Panc1 (cell line): ENCODE measurements at regions not wholly inside any gene's neighbourhood (a gene's known extent, or its start where the extent isn't known, plus 50 kb on each side); places are given as distances from the start of the nearest gene placed in this dataset.

Experiments used
- ATAC-seq: fragments of 200-7000 bp; cut with Tn5 transposase; 2 replicates; pipeline ENCODE4 v1.9.1; 2020; ENCODE audit warnings: mild to moderate bottlenecking, moderate library complexity
- BruUV-seq: library from RNA; stranded (reverse); fragments of 400-500 nt; replicated peaks from 2 replicates; lab custom pipeline; 2021; lab: Mats Ljungman, UMichigan
- CTCF ChIA-PET: fragments of 300-600 bp; sonication (Branson Sonifier 250); formaldehyde crosslinking; loops from one replicate; lab custom pipeline; 2022; ENCODE audit warnings: antibody characterized with exemption; lab: Charles Lee
- POLR2A ChIA-PET: fragments of 300-600 bp; sonication (Branson Sonifier 250); formaldehyde crosslinking; loops from one replicate; lab custom pipeline; 2022; ENCODE audit warnings: antibody characterized with exemption; lab: Charles Lee
- DNase-seq: peaks from one replicate; pipeline ENCODE4 v3.0.0-alpha.2; 2010; ENCODE audit warnings: low read depth, low spot score
- H3K27ac ChIP-seq: 2 replicates; pipeline ENCODE4 v1.5.1; 2011; ENCODE audit warnings: mild to moderate bottlenecking, low read length, inconsistent platforms
- H3K27me3 ChIP-seq: fragments of 200-500 bp; sonication (Bioruptor generic); 2 replicates; pipeline ENCODE4 v1.6.0; 2014; ENCODE audit warnings: low read length, inconsistent platforms; ENCODE audit not compliant: control insufficient read depth, insufficient read depth
- H3K36me3 ChIP-seq: fragments of 200-500 bp; sonication (Bioruptor generic); 2 replicates; pipeline ENCODE4 v1.5.1; 2014; ENCODE audit warnings: inconsistent platforms, mild to moderate bottlenecking, low read length, moderate library complexity; ENCODE audit not compliant: control insufficient read depth, insufficient read depth
- H3K4me1 ChIP-seq: 2 replicates; pipeline ENCODE4 v1.5.1; 2011; ENCODE audit warnings: inconsistent platforms, mild to moderate bottlenecking, low read length, moderate library complexity; ENCODE audit not compliant: control insufficient read depth, insufficient read depth
- H3K4me3 ChIP-seq, 2 experiments: 2 replicates each; pipeline ENCODE4 v1.5.1; 2011 to 2012; ENCODE audit warnings: low read depth in 2 of 2, low read length in 2 of 2, mild to moderate bottlenecking in 2 of 2, inconsistent platforms in 1 of 2, moderate library complexity in 1 of 2
- H3K9me3 ChIP-seq: fragments of 200-500 bp; sonication (Bioruptor generic); 2 replicates; pipeline ENCODE4 v1.5.1; 2014; ENCODE audit warnings: low read depth, mild to moderate bottlenecking, inconsistent platforms, low read length, moderate library complexity; ENCODE audit not compliant: control insufficient read depth, insufficient read depth
- CTCF ChIP-seq: fragments of 450-650 bp; IDR thresholded peaks from 2 replicates; pipeline ENCODE4 v1.5.1; 2017; ENCODE audit warnings: mild to moderate bottlenecking
- POLR2AphosphoS5 ChIP-seq: IDR thresholded peaks from 2 replicates; pipeline ENCODE4 v1.6.1; 2012; ENCODE audit warnings: mild to moderate bottlenecking, low read depth, low read length, moderate library complexity
- REST ChIP-seq, 2 experiments: IDR thresholded peaks; 2 replicates each; pipeline ENCODE4 v1.6.1; 2011 to 2012; ENCODE audit warnings: low read depth in 2 of 2, control low read depth in 1 of 2, low read length in 1 of 2, mild to moderate bottlenecking in 1 of 2, moderate library complexity in 1 of 2; ENCODE audit not compliant: insufficient read depth in 1 of 2
- SIN3A ChIP-seq: IDR thresholded peaks from 2 replicates; pipeline ENCODE4 v1.6.1; 2012; ENCODE audit warnings: low read depth, mild to moderate bottlenecking, low read length, moderate library complexity, borderline replicate concordance; ENCODE audit not compliant: insufficient read depth
- TCF7L2 ChIP-seq: IDR thresholded peaks from 2 replicates; pipeline ENCODE4 v1.6.1; 2011; ENCODE audit warnings: mild to moderate bottlenecking, low read depth, low read length, inconsistent platforms
- in situ Hi-C: cut with HindIII; loops from 2 replicates; pipeline ENCODE4 v1.10.0; 2016; ENCODE audit warnings: low sequenced_read_pairs, low pct_unique_long_range_greater_than_20kb
- intact Hi-C: fragments of 100-400 bp; cut with micrococcal nuclease; formaldehyde crosslinking; loops from one replicate; pipeline ENCODE4 v1.10.0; 2022; ENCODE audit not compliant: unreplicated experiment

- Histone ChIP-seq H3K4me1 (0 out of 2 replicates have a peak, but pooled peaks cover 3% of the 10 kb centered on the region), H3K4me3 (no peak overlapping the region), H3K36me3 (no peaks in the 10 kb centered on the region), H3K27me3 (peaks cover 10% of the 10 kb centered on the region; the same call in 1 of the 2 replicates), H3K27ac (no peak overlapping the region), H3K9me3 (no peaks in the 10 kb centered on the region)
- intact Hi-C loops, result loop anchor here (5.0 to 10.0 kb wide), 3 partner anchors 124 to 324 kb away; partner anchors contain the start of gene MAP1B
- ATAC-seq (no peak), DNase-seq (no peak)
- TF ChIP-seq TCF7L2 (no peak), REST (IDR thresholded peaks at IDR 0.05; ENCODE audit: insufficient read depth in 1 of 2, low read depth in 2 of 2, low read length in 1 of 2) (no peak), POLR2AphosphoS5 (no peak), CTCF (no peak), SIN3A (no peak)
- BruUV-seq, result no TSS peak
- ChIA-PET CTCF (interaction anchor here (0.6 to 0.7 kb wide), 3 partner anchors 79 to 528 kb away, joined by 3 to 7 read pairs (median 3); no protein-coding TSS in a partner anchor), POLR2A (no interaction called here)
- in situ Hi-C loops, result no loop called here
These were observed 61.5 kb downstream of the CARTPT start for GRCh38 chr5:71780597-71780996.

GRCh38 chr5:71782393-71782770 is 63.3 kb downstream of the CARTPT start:
- intact Hi-C loops, result loop anchor here (2.0 to 10.0 kb wide), 4 partner anchors 122 to 526 kb away; partner anchors contain the start of gene MAP1B
- no peaks in the 10 kb centered on the region for H3K9me3 ChIP-seq
- no peak for DNase-seq
- peaks cover 9% of the 10 kb centered on the region; the same call in 1 of the 2 replicates for H3K27me3 ChIP-seq
- H3K4me1 ChIP-seq, result 0 out of 2 replicates have a peak, but pooled peaks cover 3% of the 10 kb centered on the region
- peak overlapping the region in 1 of 2 experiments; percentile 26; a peak in 2 of 4 replicates for H3K4me3 ChIP-seq
- no peak overlapping the region for H3K27ac ChIP-seq
- CTCF ChIA-PET, result no interaction called here
- in situ Hi-C loops, result no loop called here
- BruUV-seq, result no TSS peak
- H3K36me3 ChIP-seq, result no peaks in the 10 kb centered on the region
- TF ChIP-seq CTCF (no peak), SIN3A (no peak), TCF7L2 (no peak), REST (IDR thresholded peaks at IDR 0.05; ENCODE audit: insufficient read depth in 1 of 2, low read depth in 2 of 2, low read length in 1 of 2) (no peak), POLR2AphosphoS5 (no peak)
- POLR2A ChIA-PET, result no interaction called here
- ATAC-seq, result no peak
